PFSK-1 (cell line): ENCODE measurements at regions not wholly inside any gene's neighbourhood (a gene's known extent, or its start where the extent isn't known, plus 50 kb on each side); places are given as distances from the start of the nearest gene placed in this dataset.

Experiments
- FOXP2 ChIP-seq: optimal IDR thresholded peaks from 2 replicates; pipeline ENCODE3; 2011; ENCODE audit warnings: borderline replicate concordance, control low read depth, inconsistent platforms; ENCODE audit not compliant: insufficient read depth; ENCODE audit errors: extremely low read length, extremely low read depth
- POLR2AphosphoS5 ChIP-seq: IDR thresholded peaks from 2 replicates; pipeline ENCODE4 v1.6.1; 2012; ENCODE audit warnings: low read depth, mild to moderate bottlenecking, control low read depth, low read length, moderate library complexity
- SIN3A ChIP-seq: IDR thresholded peaks from 2 replicates; pipeline ENCODE4 v1.6.1; 2012; ENCODE audit warnings: mild to moderate bottlenecking, low read length, moderate library complexity, borderline replicate concordance; ENCODE audit not compliant: insufficient read depth
- TAF1 ChIP-seq: IDR thresholded peaks from 2 replicates; pipeline ENCODE4 v1.6.1; 2012; ENCODE audit warnings: low read length, control low read depth, borderline replicate concordance; ENCODE audit not compliant: insufficient read depth
- TF ChIP-seq, protein P1 (sequence below), 2 experiments: IDR thresholded peaks; 2 replicates each; pipeline versions ENCODE4 v1.6.1 to v1.8.0; 2011 to 2012; ENCODE audit warnings: low read depth in 2 of 2, low read length in 2 of 2, control low read depth in 1 of 2, inconsistent platforms in 1 of 2, mild to moderate bottlenecking in 1 of 2, moderate library complexity in 1 of 2; ENCODE audit not compliant: insufficient read depth in 1 of 2

DNA sequence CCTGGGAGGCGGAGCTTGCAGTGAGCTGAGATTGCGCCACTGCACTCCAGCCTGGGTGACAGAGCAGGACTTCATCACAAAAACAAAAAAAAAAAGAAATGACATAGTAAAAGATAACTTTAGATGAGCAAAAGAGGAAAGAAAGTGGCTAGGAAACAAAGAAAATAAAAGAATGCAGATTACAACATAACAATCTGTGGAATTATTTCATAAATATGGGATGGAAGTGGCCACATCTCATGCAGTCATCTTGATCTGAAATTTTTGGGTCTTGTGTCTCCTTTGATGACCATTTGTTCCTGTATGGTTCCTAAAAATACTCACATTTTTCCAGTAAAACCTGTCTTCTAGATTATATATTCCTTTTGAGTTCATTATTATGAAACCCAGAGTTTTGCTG is 271.4 kb downstream of the SPRY1 start:
- TF ChIP-seq POLR2AphosphoS5 (no peak), TAF1 (no peak), SIN3A (no peak), FOXP2 (no peak)

DNA sequence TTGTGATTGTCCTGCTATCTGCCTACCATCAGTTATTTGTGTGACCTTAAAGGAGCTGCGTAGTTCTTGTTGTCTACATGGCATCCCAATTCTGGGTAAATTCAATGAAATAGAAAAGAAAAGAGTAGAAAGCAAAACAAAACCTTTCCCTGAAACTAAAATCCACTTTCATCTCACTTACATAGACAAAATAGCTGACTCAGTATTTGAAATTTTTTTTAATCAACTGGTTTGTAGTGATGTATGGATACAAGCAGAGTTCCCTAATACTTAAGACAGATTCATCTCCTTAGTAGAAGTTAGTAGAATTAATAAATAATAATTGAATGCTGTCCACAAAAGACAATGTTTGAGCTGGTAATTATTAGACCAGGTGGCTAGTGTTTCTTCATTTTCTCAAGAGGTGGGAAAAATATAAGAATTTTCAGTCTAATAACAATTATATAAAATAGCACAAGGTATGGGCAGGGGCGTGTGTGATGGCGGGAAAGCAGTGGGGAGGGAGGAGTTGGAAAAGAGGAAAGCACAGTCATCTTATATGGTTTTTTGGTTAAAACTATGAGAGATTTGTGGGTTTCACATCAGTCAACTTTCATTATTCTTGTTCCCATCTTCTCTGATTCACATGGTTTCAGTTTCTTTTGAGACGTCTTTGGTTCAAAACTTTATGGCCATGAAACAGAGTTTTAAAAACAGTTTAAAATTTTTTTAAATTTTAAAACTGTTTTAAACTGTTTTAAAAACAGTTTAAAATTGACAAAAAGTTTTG is 275.2 kb downstream of the SPRY1 start:
- TF ChIP-seq POLR2AphosphoS5 (no peak), SIN3A (no peak)

DNA sequence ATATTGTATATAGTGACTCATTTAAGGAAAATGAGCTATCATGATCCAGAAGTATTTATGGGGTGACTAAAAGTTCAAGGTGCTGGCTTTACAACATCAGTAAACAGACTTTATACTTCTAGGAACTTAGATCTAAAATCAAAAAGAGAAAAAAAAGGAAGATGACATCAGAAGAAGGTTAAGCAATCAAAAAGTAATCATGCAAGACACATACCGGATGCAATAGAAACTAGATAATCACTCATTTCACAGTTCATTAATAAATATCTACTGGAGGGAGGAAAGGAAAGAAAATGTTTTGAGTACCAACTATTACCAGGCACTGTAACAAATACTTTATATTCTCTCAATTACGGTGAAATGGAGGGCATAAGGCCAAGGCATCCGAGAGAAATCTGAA is 276.4 kb downstream of the SPRY1 start:
- no peak for TF ChIP-seq TAF1
- TF ChIP-seq SIN3A: no peak
- no peak for TF ChIP-seq FOXP2
- TF ChIP-seq, protein P1, sequence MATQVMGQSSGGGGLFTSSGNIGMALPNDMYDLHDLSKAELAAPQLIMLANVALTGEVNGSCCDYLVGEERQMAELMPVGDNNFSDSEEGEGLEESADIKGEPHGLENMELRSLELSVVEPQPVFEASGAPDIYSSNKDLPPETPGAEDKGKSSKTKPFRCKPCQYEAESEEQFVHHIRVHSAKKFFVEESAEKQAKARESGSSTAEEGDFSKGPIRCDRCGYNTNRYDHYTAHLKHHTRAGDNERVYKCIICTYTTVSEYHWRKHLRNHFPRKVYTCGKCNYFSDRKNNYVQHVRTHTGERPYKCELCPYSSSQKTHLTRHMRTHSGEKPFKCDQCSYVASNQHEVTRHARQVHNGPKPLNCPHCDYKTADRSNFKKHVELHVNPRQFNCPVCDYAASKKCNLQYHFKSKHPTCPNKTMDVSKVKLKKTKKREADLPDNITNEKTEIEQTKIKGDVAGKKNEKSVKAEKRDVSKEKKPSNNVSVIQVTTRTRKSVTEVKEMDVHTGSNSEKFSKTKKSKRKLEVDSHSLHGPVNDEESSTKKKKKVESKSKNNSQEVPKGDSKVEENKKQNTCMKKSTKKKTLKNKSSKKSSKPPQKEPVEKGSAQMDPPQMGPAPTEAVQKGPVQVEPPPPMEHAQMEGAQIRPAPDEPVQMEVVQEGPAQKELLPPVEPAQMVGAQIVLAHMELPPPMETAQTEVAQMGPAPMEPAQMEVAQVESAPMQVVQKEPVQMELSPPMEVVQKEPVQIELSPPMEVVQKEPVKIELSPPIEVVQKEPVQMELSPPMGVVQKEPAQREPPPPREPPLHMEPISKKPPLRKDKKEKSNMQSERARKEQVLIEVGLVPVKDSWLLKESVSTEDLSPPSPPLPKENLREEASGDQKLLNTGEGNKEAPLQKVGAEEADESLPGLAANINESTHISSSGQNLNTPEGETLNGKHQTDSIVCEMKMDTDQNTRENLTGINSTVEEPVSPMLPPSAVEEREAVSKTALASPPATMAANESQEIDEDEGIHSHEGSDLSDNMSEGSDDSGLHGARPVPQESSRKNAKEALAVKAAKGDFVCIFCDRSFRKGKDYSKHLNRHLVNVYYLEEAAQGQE (IDR thresholded peaks at IDR 0.05; ENCODE audit: insufficient read depth in 1 of 2, low read depth in 2 of 2, low read length in 2 of 2): no peak
- TF ChIP-seq POLR2AphosphoS5: no peak

DNA sequence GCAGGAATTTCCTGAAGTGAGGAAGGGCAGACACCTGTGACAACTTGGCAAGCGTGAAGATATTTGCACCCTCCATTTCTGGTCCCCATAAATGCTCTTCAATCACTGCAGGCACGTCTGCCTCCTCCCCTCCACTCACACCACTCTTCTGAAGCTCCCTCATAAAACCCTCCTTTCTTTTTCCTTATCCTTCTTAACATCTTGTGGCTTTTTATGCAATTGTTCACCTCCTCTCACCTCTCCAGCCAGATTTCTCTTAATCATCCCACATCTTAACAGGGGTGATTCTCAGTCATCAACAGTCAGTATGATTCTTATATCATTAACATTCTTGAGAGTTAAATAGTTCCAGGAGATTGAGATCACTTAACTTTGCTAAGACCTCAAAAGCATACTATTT is 277.4 kb downstream of the SPRY1 start:
- TF ChIP-seq, protein P1 (IDR thresholded peaks at IDR 0.05; ENCODE audit: insufficient read depth in 1 of 2, low read depth in 2 of 2, low read length in 2 of 2): no peak
- TF ChIP-seq POLR2AphosphoS5 (no peak), FOXP2 (no peak), SIN3A (no peak), TAF1 (no peak)

DNA sequence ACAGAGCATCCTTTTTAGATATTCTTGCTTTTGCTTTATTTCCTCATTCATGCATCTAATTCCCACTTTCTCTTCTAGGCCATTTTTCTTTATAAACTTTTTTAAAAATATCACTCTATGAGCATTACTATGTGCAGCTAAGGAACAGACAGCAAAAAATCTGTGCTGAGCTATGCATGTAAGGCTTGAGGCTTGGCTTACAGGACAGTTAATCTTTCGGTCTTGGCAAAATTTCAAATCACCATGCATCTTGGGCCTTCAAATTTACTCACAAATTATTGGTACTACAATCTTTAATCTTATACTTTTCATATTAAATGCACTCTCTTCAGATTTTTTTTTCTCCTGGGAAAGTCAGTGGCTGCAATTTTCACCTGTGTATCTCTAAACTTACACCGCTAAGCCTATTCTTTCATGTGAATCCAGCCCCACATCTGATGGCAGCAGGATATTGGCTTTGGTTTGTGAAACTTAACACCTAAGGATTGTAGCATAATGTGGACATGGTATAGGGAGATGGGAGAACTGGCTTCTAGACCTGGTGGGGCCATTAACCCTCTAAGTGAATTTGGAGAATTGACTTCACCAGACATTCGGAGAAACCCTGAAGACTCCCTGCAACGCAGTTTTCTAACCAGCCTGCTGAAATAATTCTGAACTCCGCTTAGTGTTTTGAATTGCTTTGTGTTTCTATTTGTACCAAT is 278.3 kb downstream of the SPRY1 start:
- TF ChIP-seq FOXP2: no peak
- no peak for TF ChIP-seq TAF1
- TF ChIP-seq, protein P1 (IDR thresholded peaks at IDR 0.05; ENCODE audit: insufficient read depth in 1 of 2, low read depth in 2 of 2, low read length in 2 of 2): no peak
- TF ChIP-seq SIN3A: no peak

DNA sequence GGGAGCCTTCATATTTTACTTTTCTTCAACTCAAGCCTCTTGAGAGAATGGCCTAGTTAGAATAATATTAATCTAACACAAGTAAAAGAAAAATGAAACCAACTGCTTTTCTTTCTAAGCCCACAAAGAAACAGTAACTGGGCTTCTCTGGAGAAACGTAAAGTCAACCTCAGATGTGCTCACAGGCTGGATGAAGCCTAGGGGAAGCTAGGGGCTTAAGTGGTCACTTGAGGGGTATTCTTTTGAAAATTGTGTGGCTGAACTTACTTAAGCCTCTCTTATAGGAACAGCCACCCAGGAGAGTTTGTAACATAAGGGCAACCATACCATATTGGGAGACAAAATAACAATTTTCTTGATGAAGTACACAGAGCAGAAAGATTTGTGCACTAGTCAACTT is 279.0 kb downstream of the SPRY1 start:
- TF ChIP-seq POLR2AphosphoS5 (no peak), FOXP2 (no peak)
- TF ChIP-seq, protein P1 (IDR thresholded peaks at IDR 0.05; ENCODE audit: insufficient read depth in 1 of 2, low read depth in 2 of 2, low read length in 2 of 2): no peak
